ENCODE measurements at regions not wholly inside any gene's neighbourhood (a gene's known extent, or its start where the extent isn't known, plus 50 kb on each side); places are given as distances from the start of the nearest gene placed in this dataset.

DNA sequence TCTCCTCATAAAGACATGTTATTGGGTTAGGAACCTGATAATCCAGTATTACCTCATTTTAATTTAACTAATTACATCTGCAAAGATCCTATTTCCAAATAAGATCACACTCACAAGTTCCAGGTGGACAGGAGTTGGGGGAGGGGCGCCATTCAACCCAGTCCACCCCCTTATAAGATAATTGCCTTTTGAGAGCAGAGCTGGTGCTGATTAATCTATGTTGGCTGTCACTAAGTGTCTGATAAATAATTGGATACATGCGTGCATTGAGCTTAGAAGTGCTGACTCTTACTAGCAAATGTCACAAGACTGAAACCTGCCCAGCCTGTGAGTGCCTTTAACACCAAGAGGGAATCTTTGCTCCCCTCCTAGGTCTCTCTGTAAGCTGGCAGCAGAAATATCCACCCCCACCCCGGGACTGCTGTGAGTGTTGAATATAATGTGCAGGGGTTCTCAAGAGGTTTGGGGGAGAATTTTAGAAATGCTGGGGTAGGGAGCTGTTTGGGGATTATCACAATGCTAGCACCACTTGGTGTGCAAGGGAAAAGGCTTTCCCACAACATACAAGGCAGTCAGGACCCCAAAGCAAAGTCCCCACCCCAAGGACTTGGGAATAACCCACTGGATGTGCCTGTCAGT lies 87.5 kb downstream of the ANKRD60 start:
- FAIRE-seq (no peak), DNase-seq (ENCODE audit: insufficient read length, low spot score) (no peak)
- TF ChIP-seq POLR2A (IDR thresholded peaks at IDR 0.05; ENCODE audit: low read depth, low read length) (no peak), POU2F2 (IDR thresholded peaks at IDR 0.05; ENCODE audit: low read depth, low read length) (no peak), POLR2AphosphoS5 (IDR thresholded peaks at IDR 0.05; ENCODE audit: low read depth, low read length) (no peak), SPI1 (IDR thresholded peaks at IDR 0.05; ENCODE audit: low read depth, low read length) (no peak), PAX5 (IDR thresholded peaks at IDR 0.05; ENCODE audit: insufficient read depth, low read length, severe bottlenecking) (no peak), TAF1 (IDR thresholded peaks at IDR 0.05; ENCODE audit: low read depth, low read length) (no peak)

DNA sequence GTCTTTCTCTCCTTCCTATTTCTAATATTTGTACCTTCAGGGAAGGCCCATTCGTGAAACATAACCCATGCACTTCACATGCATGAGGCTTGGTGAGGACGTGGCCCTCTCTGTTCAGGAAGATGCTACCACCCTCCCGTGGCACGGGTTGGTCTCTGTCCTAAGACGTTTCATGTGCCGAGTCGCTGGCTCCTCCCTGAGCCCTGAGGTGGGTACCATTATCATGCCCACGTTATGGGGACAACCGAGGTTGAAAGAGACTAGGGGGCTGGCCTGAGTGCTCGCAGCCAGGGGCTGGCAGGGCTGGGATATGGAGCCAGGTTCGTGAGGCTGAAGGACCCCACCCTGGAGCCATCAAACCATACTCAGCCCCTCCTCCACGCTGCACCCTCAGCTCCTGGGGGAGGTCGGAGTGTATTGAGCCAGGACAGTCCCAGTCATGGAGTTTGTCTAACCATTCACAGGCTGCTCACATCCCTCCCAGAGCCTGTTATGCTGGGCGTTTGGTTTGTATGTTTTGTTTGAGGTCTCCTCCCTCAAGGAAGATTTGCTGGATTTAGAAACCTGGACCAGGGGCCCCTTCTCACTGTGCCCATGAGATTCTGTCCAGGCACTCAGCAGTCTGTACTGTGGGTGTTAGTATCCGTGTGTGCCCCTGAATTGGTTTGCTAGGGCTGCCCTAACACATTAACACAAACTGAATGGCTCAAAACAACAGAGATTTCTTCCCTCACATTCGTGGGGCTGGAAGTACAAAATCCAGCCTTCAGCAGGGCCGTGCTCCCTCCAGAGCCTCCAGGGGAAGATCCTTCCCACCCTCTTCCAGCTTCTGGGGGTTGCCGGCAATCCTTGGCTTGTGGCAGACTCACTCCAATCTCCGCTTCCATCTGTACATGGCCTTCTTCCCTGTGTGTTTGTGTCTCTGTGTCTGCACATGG lies 88.3 kb downstream of the ANKRD60 start:
- no peak for FAIRE-seq
- DNase-seq (ENCODE audit: insufficient read length, low spot score): no peak
- TF ChIP-seq SPI1 (IDR thresholded peaks at IDR 0.05; ENCODE audit: low read depth, low read length): no peak

DNA sequence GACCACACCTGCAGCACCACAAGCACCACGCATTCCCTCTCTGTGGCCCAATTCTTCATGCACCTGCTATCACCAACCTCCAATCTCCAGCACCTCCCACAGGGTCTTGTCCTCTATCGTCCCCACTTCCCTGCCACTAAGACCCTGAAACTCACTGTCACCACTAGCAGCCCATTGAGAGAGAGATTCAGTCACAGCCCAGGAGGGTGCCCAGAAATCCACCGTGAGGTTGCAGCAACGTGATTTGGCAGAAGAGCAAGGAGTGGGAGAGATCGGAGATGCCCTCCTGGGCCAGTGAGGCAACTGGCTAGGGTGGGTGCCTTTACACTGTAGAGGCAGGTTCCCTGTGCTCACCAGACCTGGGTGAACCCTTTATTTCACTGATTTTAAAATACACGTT lies 90.1 kb downstream of the ANKRD60 start:
- no peak for TF ChIP-seq POLR2AphosphoS5 (IDR thresholded peaks at IDR 0.05; ENCODE audit: low read depth, low read length)
- no peak for TF ChIP-seq SPI1 (IDR thresholded peaks at IDR 0.05; ENCODE audit: low read depth, low read length)
- TF ChIP-seq POU2F2 (IDR thresholded peaks at IDR 0.05; ENCODE audit: low read depth, low read length): no peak
- no peak for TF ChIP-seq TAF1 (IDR thresholded peaks at IDR 0.05; ENCODE audit: low read depth, low read length)
- no peak for TF ChIP-seq POLR2A (IDR thresholded peaks at IDR 0.05; ENCODE audit: low read depth, low read length)
- no peak for TF ChIP-seq PAX5 (IDR thresholded peaks at IDR 0.05; ENCODE audit: insufficient read depth, low read length, severe bottlenecking)
- FAIRE-seq: no peak
- DNase-seq (ENCODE audit: insufficient read length, low spot score): no peak

DNA sequence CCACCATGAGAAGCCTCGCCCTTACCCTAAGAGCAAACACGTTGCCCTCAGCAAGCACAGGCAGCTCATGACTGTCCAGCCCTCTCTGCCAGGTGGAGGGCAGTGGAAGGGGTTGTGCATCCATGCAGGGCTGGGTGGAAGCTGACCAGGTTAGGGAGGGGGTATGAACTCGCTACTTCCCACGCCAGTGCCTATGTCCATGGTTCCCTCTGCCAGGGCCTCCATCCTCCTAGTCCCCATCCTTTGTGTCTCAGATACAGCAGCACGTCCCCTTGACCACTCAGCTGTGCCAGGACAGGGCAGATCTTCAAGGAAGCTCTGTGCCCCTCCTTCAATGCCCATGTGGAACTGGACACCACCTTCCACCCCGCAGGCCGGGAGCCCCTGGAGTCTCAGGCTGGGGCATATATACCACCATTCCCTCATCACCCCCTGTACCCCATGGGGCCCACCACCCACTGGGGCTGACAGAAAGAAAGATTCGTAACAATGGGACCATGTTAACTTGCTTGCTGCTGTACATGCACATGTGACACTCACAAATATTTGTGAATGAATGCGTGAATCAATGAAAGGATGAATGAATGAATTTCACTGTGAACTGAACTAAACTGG lies 90.7 kb downstream of the ANKRD60 start:
- FAIRE-seq: no peak

DNA sequence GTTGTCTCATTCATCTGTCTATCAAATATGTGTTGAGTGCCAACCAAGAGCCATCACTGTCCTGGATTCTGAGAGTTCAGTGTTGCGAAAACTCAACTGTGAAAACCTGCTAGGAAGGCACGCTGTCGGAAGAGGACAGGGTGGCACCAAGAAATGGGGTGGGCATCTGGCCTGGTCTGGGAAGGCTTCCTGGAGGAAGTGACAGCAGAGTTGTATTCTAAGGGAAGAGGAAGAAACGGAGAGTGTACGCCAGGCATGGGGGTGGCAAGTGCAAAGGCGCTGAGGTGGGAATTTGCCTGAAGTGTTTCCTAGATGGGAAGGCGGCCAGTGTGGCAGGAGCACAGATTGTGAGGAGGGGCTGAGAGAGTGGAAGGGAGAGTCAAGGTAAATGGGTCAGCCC lies 91.2 kb downstream of the ANKRD60 start:
- TF ChIP-seq PAX5 (IDR thresholded peaks at IDR 0.05; ENCODE audit: insufficient read depth, low read length, severe bottlenecking) (no peak), POU2F2 (IDR thresholded peaks at IDR 0.05; ENCODE audit: low read depth, low read length) (no peak), TAF1 (IDR thresholded peaks at IDR 0.05; ENCODE audit: low read depth, low read length) (no peak), POLR2A (IDR thresholded peaks at IDR 0.05; ENCODE audit: low read depth, low read length) (no peak), POLR2AphosphoS5 (IDR thresholded peaks at IDR 0.05; ENCODE audit: low read depth, low read length) (no peak), SPI1 (IDR thresholded peaks at IDR 0.05; ENCODE audit: low read depth, low read length) (no peak)
- no peak for FAIRE-seq
- no peak for DNase-seq (ENCODE audit: insufficient read length, low spot score)

More for the DNA sequence above, 90.7 kb downstream of the ANKRD60 start:
- TF ChIP-seq PAX5 (IDR thresholded peaks at IDR 0.05; ENCODE audit: insufficient read depth, low read length, severe bottlenecking) (no peak), SPI1 (IDR thresholded peaks at IDR 0.05; ENCODE audit: low read depth, low read length) (no peak), POU2F2 (IDR thresholded peaks at IDR 0.05; ENCODE audit: low read depth, low read length) (no peak), TAF1 (IDR thresholded peaks at IDR 0.05; ENCODE audit: low read depth, low read length) (no peak), POLR2A (IDR thresholded peaks at IDR 0.05; ENCODE audit: low read depth, low read length) (no peak), POLR2AphosphoS5 (IDR thresholded peaks at IDR 0.05; ENCODE audit: low read depth, low read length) (no peak)
- DNase-seq (ENCODE audit: insufficient read length, low spot score): no peak

DNA sequence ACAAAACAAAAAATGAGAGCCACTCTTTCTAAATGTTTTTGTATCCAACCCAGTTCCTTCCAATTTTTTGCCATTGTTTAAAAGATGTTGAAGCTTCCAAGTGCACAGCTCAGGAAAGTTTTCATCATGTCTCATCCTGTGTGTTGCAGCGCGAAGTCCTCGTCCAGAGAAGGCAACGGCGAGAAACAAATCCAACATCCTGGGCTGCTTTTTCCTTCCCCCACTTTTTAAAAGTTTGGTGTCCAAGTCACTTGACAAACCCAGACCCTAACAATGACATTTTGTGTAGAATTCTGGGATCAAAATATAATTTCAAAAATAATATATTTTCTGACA lies 92.3 kb downstream of the ANKRD60 start:
- DNase-seq (ENCODE audit: insufficient read length, low spot score): no peak
- TF ChIP-seq POU2F2 (IDR thresholded peaks at IDR 0.05; ENCODE audit: low read depth, low read length) (no peak), POLR2AphosphoS5 (IDR thresholded peaks at IDR 0.05; ENCODE audit: low read depth, low read length) (no peak), POLR2A (IDR thresholded peaks at IDR 0.05; ENCODE audit: low read depth, low read length) (no peak), TAF1 (IDR thresholded peaks at IDR 0.05; ENCODE audit: low read depth, low read length) (no peak), SPI1 (IDR thresholded peaks at IDR 0.05; ENCODE audit: low read depth, low read length) (no peak), PAX5 (IDR thresholded peaks at IDR 0.05; ENCODE audit: insufficient read depth, low read length, severe bottlenecking) (no peak)
- FAIRE-seq: no peak

DNA sequence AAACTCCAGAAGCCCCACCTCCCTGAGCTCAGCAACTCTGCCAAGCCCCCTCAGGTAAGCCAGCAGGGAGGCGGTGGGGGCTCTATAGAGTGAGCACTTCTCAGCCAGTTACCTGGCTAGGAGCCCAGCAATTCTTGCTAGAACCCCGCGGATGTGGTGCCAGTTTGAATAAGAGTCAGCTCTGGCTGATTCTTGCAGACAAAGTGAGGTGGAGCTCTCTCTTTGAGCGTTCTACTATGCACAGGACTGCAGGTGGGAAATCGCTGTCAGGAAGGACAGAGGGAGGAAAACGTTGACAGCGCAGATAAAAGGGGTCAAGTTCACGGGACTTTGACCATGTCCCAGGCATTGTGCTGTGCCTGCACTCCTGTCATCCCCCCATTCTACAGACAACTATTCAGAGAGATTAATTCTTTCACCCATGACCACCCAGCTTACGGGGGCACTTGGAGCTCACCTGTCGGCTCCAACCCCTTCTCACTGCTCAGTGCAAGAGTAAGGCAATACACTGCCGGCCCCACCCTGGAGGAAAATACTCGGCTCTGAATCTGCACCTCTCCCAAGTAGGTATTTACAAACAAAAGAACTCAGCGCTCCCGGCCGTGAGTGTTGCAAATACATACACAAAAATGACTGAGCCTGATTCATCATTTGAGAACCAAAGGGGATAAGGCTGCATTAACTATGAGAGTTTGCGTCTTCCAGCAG lies 92.9 kb downstream of the ANKRD60 start:
- TF ChIP-seq POU2F2 (IDR thresholded peaks at IDR 0.05; ENCODE audit: low read depth, low read length) (no peak), PAX5 (IDR thresholded peaks at IDR 0.05; ENCODE audit: insufficient read depth, low read length, severe bottlenecking) (no peak), POLR2A (IDR thresholded peaks at IDR 0.05; ENCODE audit: low read depth, low read length) (no peak), SPI1 (IDR thresholded peaks at IDR 0.05; ENCODE audit: low read depth, low read length) (no peak), TAF1 (IDR thresholded peaks at IDR 0.05; ENCODE audit: low read depth, low read length) (no peak), POLR2AphosphoS5 (IDR thresholded peaks at IDR 0.05; ENCODE audit: low read depth, low read length) (no peak)
- DNase-seq (ENCODE audit: insufficient read length, low spot score): no peak
- FAIRE-seq: no peak

DNA sequence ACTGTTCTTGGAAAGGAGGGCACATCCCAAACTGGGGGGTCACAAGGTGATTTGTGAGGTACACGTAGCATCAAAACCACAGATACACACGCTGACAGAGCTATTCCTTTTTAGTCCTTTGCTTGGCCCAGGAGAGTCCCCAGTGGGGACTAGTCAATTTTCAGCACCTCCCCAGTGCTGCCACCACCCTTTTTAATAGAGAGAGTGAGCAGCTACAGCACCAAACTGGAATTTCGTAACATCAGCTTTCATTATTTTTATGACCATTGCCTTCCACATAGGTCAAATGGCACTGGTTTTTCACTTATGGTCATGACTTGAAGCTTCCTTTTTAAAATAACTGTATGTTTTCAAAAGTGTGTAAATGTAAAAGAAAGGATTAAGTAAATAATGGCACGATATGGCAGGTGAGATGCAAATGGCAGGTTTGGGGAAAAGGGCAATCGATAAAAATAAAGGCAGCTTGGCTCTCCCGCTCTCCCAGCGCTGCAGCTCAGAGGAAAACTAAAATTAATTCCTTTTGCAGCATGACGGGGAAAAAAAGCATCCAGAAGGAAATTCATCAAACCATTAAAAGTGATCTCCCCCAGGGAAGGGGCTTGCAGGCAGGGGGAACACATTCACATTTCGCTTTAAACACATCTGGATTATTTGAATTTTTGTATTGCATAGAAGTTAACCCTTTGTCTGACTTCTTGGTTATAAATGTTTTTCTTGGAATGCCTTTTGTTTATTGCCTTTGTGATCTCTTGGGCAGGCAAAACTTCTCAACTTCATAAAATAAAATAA lies 95.2 kb downstream of the ANKRD60 start:
- no peak for FAIRE-seq
- no peak for DNase-seq (ENCODE audit: insufficient read length, low spot score)
- no peak for TF ChIP-seq SPI1 (IDR thresholded peaks at IDR 0.05; ENCODE audit: low read depth, low read length)
- TF ChIP-seq POLR2A (IDR thresholded peaks at IDR 0.05; ENCODE audit: low read depth, low read length): no peak
- TF ChIP-seq TAF1 (IDR thresholded peaks at IDR 0.05; ENCODE audit: low read depth, low read length): no peak
- TF ChIP-seq POLR2AphosphoS5 (IDR thresholded peaks at IDR 0.05; ENCODE audit: low read depth, low read length): no peak
- no peak for TF ChIP-seq POU2F2 (IDR thresholded peaks at IDR 0.05; ENCODE audit: low read depth, low read length)
- TF ChIP-seq PAX5 (IDR thresholded peaks at IDR 0.05; ENCODE audit: insufficient read depth, low read length, severe bottlenecking): no peak

Measured in GM12891 (cell line).